Peyer's patch (tissue), 4 donors: ENCODE measurements at regions not wholly inside any gene's neighbourhood (a gene's known extent, or its start where the extent isn't known, plus 50 kb on each side); places are given as distances from the start of the nearest gene placed in this dataset.
"Not testable (repeated sequence)": the region's sequence is repeated elsewhere in the genome, so short reads cannot be mapped to it uniquely, and the experiment has no call there.

Source experiments
- CTCF ChIP-seq, 6 experiments: fragments of 450-650 bp in 4 of 6; fragments of 200-600 bp in 2 of 6; sonication (generic) in 1 of 6; IDR thresholded peaks; one replicate each; pipeline ENCODE4 v1.5.1; 2017 to 2019; ENCODE audit warnings: antibody characterized with exemption in 6 of 6, mild to moderate bottlenecking in 3 of 6, moderate library complexity in 1 of 6
- POLR2A ChIP-seq, 2 donors: fragments of 450-650 bp; IDR thresholded peaks; one replicate each; pipeline ENCODE4 v1.5.1; 2017; ENCODE audit warnings: antibody characterized with exemption in 2 of 2, mild to moderate bottlenecking in 2 of 2, moderate library complexity in 2 of 2

- TF ChIP-seq CTCF (IDR thresholded peaks at IDR 0.05), result peak in 1 of 6 experiments; percentile 3
- TF ChIP-seq POLR2A (IDR thresholded peaks at IDR 0.05), result not testable (repeated sequence)
These were observed 227.1 kb upstream of the NBPF12 start for GRCh38 chr1:146710838-146711521.
